Stimulated activated naive CD8-positive, alpha-beta T cell treated with anti-CD3 and anti-CD28 coated beads, Interleukin-15, Interleukin-2, amounts not matched to agents 100 ng/mL and 50 ng/mL, for 24 hours (primary cell): ENCODE measurements at regions not wholly inside any gene's neighbourhood (a gene's known extent, or its start where the extent isn't known, plus 50 kb on each side); places are given as distances from the start of the nearest gene placed in this dataset.

Source experiments
- H3K27ac Mint-ChIP-seq: one replicate; pipeline ENCODE4 v1.8.0; 2021; ENCODE audit warnings: mild to moderate bottlenecking, mixed read lengths
- H3K27me3 Mint-ChIP-seq: one replicate; pipeline ENCODE4 v1.8.0; 2021; ENCODE audit warnings: mixed read lengths
- H3K36me3 Mint-ChIP-seq: one replicate; pipeline ENCODE4 v1.8.0; 2021; ENCODE audit warnings: low read depth, mixed read lengths
- H3K4me1 Mint-ChIP-seq: one replicate; pipeline ENCODE4 v1.8.0; 2021; ENCODE audit warnings: low read depth, mixed read lengths
- H3K4me3 Mint-ChIP-seq: one replicate; pipeline ENCODE4 v1.8.0; 2021; ENCODE audit warnings: mild to moderate bottlenecking, mixed read lengths
- H3K9me3 Mint-ChIP-seq: one replicate; pipeline ENCODE4 v1.8.0; 2021; ENCODE audit warnings: mixed read lengths

GRCh38 chr2:5869936-5870335 is 177.8 kb downstream of the SOX11 start:
- Mint-ChIP-seq H3K36me3 (no peaks in the 10 kb centered on the region), H3K4me3 (no peak overlapping the region), H3K27ac (no peak overlapping the region), H3K9me3 (peaks cover 7% of the 10 kb centered on the region), H3K4me1 (no peaks in the 10 kb centered on the region), H3K27me3 (peaks cover 5% of the 10 kb centered on the region)

- H3K4me1 Mint-ChIP-seq: no peaks in the 10 kb centered on the region
- H3K36me3 Mint-ChIP-seq: no peaks in the 10 kb centered on the region
- H3K27me3 Mint-ChIP-seq: peaks cover 3% of the 10 kb centered on the region
- no peak overlapping the region for H3K27ac Mint-ChIP-seq
- no peak overlapping the region for H3K4me3 Mint-ChIP-seq
- peaks cover 10% of the 10 kb centered on the region for H3K9me3 Mint-ChIP-seq
These were observed 185.2 kb downstream of the SOX11 start for GRCh38 chr2:5877360-5877759.

DNA sequence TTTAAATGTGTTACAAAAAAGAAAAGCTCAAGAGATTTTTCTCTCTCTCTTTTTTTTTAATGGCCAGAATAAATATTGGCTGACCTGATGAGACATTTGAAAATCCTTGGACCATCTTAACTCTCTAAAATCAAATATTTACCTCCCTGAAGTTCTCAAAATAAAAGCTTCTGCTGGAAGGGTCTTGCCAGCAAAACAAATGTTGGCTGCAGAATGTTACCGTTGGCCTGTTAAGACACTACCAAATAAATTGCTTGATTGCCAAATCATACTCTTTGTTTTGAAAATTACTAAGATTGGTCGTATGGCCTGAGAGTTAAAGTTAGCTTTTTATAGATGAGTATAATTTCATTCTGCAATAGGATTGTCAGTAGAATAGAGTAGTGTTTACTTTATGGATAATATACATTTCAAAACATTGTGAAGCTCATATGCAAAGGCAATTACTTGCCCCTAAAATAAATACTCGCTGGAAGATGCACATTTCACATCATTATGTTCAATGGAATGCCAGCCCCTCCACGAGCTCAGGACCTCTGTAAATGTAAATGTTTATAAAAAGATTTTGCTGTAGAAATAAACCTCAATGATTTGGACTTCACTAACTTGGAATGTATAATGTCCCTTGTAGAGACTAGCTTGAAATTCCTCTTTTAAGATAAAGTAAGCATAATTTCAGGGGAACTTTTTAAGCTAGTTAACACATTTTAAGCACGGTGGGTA is 193.4 kb downstream of the SOX11 start:
- peaks cover 9% of the 10 kb centered on the region for H3K9me3 Mint-ChIP-seq
- no peak overlapping the region for H3K27ac Mint-ChIP-seq
- H3K36me3 Mint-ChIP-seq: no peaks in the 10 kb centered on the region
- no peak overlapping the region for H3K4me3 Mint-ChIP-seq
- H3K27me3 Mint-ChIP-seq: no peaks in the 10 kb centered on the region
- no peaks in the 10 kb centered on the region for H3K4me1 Mint-ChIP-seq

DNA sequence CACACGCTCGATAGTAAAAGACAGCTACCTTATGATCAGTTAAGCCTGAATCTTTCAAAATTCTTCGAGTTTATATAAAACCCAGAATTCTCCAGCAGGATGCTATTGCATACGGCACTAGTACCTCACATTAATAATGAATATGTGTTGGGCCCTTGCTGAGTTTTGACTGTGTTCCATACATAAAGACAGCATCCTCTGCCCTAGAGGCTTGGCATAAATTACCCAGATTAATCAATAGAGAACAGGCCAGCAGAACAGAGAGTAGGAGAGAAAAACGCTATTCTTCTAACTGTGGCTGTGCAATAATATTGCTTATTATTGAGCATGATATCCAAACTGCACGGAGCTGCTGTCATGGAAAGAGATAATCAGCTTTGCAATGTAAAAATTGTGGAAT is 194.3 kb downstream of the SOX11 start:
- Mint-ChIP-seq H3K4me1 (no peaks in the 10 kb centered on the region), H3K4me3 (no peak overlapping the region), H3K36me3 (no peaks in the 10 kb centered on the region), H3K27ac (no peak overlapping the region), H3K9me3 (peaks cover 9% of the 10 kb centered on the region), H3K27me3 (no peaks in the 10 kb centered on the region)

- peaks cover 13% of the 10 kb centered on the region for H3K9me3 Mint-ChIP-seq
- H3K27me3 Mint-ChIP-seq: no peaks in the 10 kb centered on the region
- H3K4me1 Mint-ChIP-seq: no peaks in the 10 kb centered on the region
- no peak overlapping the region for H3K4me3 Mint-ChIP-seq
- H3K27ac Mint-ChIP-seq: no peak overlapping the region
- H3K36me3 Mint-ChIP-seq: no peaks in the 10 kb centered on the region
These were observed 195.9 kb downstream of the SOX11 start for GRCh38 chr2:5888126-5888525.

- H3K4me1 Mint-ChIP-seq: no peaks in the 10 kb centered on the region
- no peaks in the 10 kb centered on the region for H3K36me3 Mint-ChIP-seq
- H3K27me3 Mint-ChIP-seq: no peaks in the 10 kb centered on the region
- H3K9me3 Mint-ChIP-seq: peaks cover 18% of the 10 kb centered on the region
- no peak overlapping the region for H3K4me3 Mint-ChIP-seq
- no peak overlapping the region for H3K27ac Mint-ChIP-seq
These were observed 197.3 kb downstream of the SOX11 start for GRCh38 chr2:5889519-5889918.

- H3K27ac Mint-ChIP-seq: no peak overlapping the region
- no peaks in the 10 kb centered on the region for H3K36me3 Mint-ChIP-seq
- no peaks in the 10 kb centered on the region for H3K4me1 Mint-ChIP-seq
- H3K9me3 Mint-ChIP-seq: peaks cover 13% of the 10 kb centered on the region
- no peaks in the 10 kb centered on the region for H3K27me3 Mint-ChIP-seq
- H3K4me3 Mint-ChIP-seq: no peak overlapping the region
These were observed 202.2 kb downstream of the SOX11 start for GRCh38 chr2:5894355-5894754.

DNA sequence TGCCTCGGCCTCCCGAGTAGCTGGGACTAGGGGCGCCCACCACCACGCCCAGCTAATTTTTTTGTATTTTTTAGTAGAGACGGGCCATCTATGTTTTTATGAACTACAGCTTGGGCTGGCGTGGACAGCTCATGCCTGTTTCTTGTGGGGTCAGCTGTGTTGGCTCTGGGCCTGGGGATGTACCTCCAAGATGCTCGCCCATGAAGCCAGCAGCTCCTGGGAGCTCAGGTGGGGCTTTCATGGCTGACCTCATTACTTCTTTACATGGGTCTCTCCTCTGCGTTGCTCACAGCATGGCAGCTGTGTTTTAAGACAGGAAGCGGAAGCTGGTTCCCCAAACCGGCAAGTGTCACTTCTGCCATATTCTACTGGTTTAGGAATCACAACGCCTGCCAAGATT is 203.1 kb downstream of the SOX11 start:
- no peak overlapping the region for H3K4me3 Mint-ChIP-seq
- H3K36me3 Mint-ChIP-seq: no peaks in the 10 kb centered on the region
- H3K27me3 Mint-ChIP-seq: no peaks in the 10 kb centered on the region
- H3K9me3 Mint-ChIP-seq: peaks cover 14% of the 10 kb centered on the region
- H3K4me1 Mint-ChIP-seq: no peaks in the 10 kb centered on the region
- H3K27ac Mint-ChIP-seq: no peak overlapping the region

DNA sequence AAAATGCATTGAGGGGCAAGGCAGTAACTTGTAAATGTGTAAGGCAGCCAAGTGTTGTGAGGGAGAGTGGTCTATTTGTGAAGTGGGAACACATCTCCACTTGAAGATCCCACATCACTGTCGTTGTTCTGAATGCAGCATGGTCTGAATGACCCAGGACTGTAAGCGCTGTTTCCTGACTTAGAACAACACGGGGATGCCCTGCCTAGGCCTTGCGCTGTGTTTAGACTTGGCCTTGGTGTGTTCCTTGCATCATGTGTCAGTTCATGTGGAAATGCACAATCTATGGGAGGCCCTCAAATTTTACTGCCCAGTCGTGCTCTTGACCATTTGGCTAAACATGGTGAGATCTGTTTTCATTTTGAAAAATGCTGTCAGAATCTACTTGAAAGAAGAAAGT is 205.1 kb downstream of the SOX11 start:
- Mint-ChIP-seq H3K4me3 (no peak overlapping the region), H3K27me3 (no peaks in the 10 kb centered on the region), H3K9me3 (peaks cover 17% of the 10 kb centered on the region), H3K4me1 (no peaks in the 10 kb centered on the region), H3K27ac (no peak overlapping the region), H3K36me3 (no peaks in the 10 kb centered on the region)

GRCh38 chr2:5898667-5899066 is 206.5 kb downstream of the SOX11 start:
- H3K27ac Mint-ChIP-seq: no peak overlapping the region
- no peaks in the 10 kb centered on the region for H3K27me3 Mint-ChIP-seq
- peaks cover 12% of the 10 kb centered on the region for H3K9me3 Mint-ChIP-seq
- H3K4me3 Mint-ChIP-seq: no peak overlapping the region
- no peaks in the 10 kb centered on the region for H3K36me3 Mint-ChIP-seq
- H3K4me1 Mint-ChIP-seq: no peaks in the 10 kb centered on the region

GRCh38 chr2:5905661-5906060 is 213.5 kb downstream of the SOX11 start:
- no peak overlapping the region for H3K27ac Mint-ChIP-seq
- H3K4me1 Mint-ChIP-seq: no peaks in the 10 kb centered on the region
- H3K36me3 Mint-ChIP-seq: no peaks in the 10 kb centered on the region
- H3K27me3 Mint-ChIP-seq: no peaks in the 10 kb centered on the region
- peaks cover 5% of the 10 kb centered on the region for H3K9me3 Mint-ChIP-seq
- H3K4me3 Mint-ChIP-seq: no peak overlapping the region

DNA sequence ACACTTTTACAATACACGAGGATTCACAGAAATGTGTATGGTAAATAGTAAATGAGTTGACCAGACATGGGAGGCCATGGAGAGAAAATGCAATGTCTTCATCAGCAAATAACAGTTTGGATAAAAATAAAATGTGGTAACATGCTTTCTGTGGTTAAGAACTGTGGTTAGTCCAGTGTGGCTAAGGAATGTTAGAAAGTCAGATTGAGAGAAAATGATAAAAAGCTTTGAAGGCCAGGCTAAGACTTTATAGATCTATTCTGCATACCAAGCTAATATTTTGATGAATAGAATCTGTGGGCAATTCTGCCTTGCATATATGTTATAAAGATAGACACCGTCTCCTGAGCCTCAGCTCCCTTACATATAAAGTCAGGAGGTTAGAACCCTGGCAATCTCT is 215.9 kb downstream of the SOX11 start:
- Mint-ChIP-seq H3K36me3 (no peaks in the 10 kb centered on the region), H3K27me3 (peaks cover 5% of the 10 kb centered on the region), H3K9me3 (peaks cover 5% of the 10 kb centered on the region)

DNA sequence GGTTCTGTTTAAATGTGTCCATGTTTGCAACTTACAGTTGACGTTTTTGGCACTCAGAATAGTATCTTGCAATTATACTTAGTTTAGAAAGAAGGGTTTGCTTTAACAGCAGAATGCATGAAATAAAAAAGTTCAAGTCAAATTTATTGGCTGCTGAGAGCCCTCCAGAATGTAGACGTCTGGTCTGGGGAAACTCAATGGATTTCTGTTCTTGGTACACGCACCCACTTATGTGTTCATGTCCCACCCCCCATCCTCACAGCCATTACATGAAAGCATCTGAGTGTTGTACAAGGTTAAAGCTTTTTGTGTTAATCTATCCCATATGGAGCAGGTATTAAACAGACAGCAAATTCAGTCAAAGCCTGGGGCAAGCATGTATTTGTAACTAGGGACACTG is 219.5 kb downstream of the SOX11 start:
- Mint-ChIP-seq H3K9me3 (peaks cover 8% of the 10 kb centered on the region), H3K36me3 (no peaks in the 10 kb centered on the region), H3K4me3 (no peak overlapping the region), H3K27ac (no peak overlapping the region), H3K4me1 (no peaks in the 10 kb centered on the region), H3K27me3 (peaks cover 5% of the 10 kb centered on the region)

More for the DNA sequence above, 215.9 kb downstream of the SOX11 start:
- Mint-ChIP-seq H3K27ac (no peak overlapping the region), H3K4me3 (no peak overlapping the region), H3K4me1 (no peaks in the 10 kb centered on the region)

- Mint-ChIP-seq H3K27ac (no peak overlapping the region), H3K9me3 (peaks cover 8% of the 10 kb centered on the region), H3K4me3 (no peak overlapping the region)
These were observed 221.7 kb downstream of the SOX11 start for GRCh38 chr2:5913711-5914395.

GRCh38 chr2:5914811-5915611 is 222.8 kb downstream of the SOX11 start:
- Mint-ChIP-seq H3K27me3 (peaks cover 5% of the 10 kb centered on the region), H3K4me3 (no peak overlapping the region), H3K27ac (no peak overlapping the region), H3K9me3 (peaks cover 8% of the 10 kb centered on the region), H3K36me3 (no peaks in the 10 kb centered on the region), H3K4me1 (no peaks in the 10 kb centered on the region)

More at GRCh38 chr2:5913711-5914395, 221.7 kb downstream of the SOX11 start:
- H3K4me1 Mint-ChIP-seq: no peaks in the 10 kb centered on the region
- H3K36me3 Mint-ChIP-seq: no peaks in the 10 kb centered on the region
- H3K27me3 Mint-ChIP-seq: peaks cover 5% of the 10 kb centered on the region
